ENCODE measurements at regions not wholly inside any gene's neighbourhood (a gene's known extent, or its start where the extent isn't known, plus 50 kb on each side); places are given as distances from the start of the nearest gene placed in this dataset.

DNA sequence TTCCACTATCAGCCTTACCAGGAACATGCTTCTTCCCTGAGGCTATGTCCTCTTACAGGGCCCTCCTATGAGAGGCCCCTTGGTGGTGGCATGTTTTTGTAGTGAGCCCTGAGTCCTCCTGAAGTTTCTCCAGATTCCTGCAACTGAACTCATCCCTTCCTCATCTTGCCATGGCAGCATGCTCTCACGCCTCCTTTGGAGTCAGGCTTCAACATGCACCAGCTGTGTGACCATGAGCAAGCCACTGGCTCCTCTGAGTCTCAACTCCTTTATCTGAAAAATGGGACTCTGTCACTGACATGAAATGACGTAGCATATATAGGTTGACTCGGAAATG is 216.3 kb upstream of the TLE3 start:
- FAIRE-seq: no peak
- no peak for DNase-seq (ENCODE audit: low spot score)

GRCh38 chr15:70313099-70314017 is 215.6 kb upstream of the TLE3 start:
- peak; percentile 75 for FAIRE-seq
- DNase-seq (ENCODE audit: low spot score): no peak

GRCh38 chr15:70311821-70312220 is 214.1 kb upstream of the TLE3 start:
- no peak for FAIRE-seq
- no peak for DNase-seq (ENCODE audit: low spot score)

DNA sequence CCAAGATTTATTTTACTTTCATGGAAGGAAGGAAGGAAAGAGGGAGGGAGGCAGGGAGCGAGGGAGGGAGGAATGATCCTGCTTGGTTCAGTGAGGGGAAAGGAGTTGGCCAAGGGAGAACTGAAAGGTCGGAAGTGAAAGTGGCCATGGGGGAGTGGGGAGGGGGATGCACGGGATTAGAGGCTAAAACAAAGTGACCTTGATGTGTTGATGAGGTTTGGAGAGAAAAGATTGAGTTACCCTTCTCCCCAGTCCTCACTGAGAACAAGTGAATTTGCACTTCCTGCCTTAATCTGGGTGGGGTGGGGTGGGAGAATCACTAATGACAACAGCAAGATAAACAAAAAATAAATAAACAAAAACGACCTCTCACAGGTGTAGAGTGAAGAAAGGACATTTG is 212.0 kb upstream of the TLE3 start:
- FAIRE-seq: no peak
- DNase-seq (ENCODE audit: low spot score): no peak

- no peak for DNase-seq (ENCODE audit: low spot score)
- no peak for FAIRE-seq
These were observed 211.2 kb upstream of the TLE3 start for GRCh38 chr15:70308735-70309434.

DNA sequence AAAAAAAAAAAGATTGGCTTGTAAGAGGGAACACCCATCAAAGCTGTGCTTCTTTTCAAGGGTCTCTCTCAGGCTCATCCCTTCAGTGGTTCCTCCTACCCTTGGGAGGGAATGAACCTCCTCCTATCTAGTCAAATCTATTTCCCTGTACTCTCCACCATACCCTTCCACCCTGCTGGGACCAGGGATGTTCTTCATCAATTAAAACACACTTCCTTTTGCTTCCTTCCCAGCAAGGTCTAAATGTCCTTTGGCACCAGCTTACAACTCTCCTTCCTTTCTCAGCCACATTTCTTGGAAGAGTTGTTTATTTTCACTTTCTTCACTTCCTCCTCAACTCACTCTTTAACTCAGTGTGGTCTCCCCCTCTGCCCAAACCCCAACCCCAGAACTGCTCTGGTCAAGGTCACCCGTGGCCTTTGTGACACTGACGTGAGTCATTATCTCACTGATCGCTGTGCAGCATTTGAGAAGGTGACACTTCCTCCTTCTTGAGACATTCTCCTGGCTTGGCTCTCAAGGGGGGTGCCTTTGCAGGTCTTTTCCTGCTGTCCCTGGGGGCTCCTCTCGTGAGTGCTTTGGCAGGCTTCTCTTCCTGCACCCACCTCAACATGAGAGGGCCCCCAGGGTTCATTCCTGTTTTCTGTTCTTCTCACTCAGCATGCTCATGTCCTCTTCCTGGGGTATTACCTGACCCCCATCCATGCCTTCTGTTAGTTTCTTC is 210.5 kb upstream of the TLE3 start:
- no peak for FAIRE-seq
- DNase-seq (ENCODE audit: low spot score): no peak

- FAIRE-seq (no peak), DNase-seq (ENCODE audit: low spot score) (no peak)
These were observed 208.9 kb upstream of the TLE3 start for GRCh38 chr15:70306582-70306981.

DNA sequence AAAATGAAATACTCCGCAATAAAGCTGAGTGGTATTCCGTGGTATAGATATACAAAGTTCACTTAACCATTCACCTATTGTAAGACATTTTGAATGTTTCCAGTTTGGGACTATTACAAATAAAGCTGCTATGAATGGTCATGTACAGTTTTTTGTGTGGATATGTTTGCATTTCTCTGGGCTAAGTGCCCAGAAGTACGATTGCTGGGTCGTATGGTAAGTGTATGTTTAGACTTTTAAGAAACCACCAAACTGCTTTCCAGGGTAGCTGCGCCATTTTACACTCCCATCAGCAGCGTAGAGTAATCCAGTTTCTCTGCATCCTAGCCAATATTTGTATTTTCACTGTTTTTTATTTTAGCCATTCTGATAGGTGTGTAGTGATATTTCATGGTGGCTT is 208.4 kb upstream of the TLE3 start:
- no peak for FAIRE-seq
- no peak for DNase-seq (ENCODE audit: low spot score)

DNA sequence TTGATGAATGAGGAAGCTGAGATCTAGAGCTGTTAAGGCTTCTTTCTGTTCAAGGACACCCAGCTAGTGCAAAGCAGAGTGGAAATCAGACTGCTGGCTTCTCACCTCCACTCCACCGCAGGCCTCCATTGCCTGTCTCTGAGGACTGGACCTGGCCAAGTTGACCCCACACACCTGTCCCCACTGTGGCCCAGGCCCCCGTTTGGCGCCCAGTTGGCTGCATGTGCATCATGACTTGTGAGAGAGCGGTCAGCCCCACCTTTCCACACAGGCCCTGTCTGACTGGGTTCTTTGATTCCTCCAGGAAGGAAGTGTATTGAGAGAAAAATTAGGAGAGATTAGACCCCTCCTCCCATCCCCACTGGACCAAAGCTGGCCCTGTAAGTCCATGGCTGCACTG is 206.3 kb upstream of the TLE3 start:
- DNase-seq (ENCODE audit: low spot score): no peak
- FAIRE-seq: no peak

- FAIRE-seq: no peak
- DNase-seq (ENCODE audit: low spot score): no peak
These were observed 204.6 kb upstream of the TLE3 start for GRCh38 chr15:70302360-70302759.

DNA sequence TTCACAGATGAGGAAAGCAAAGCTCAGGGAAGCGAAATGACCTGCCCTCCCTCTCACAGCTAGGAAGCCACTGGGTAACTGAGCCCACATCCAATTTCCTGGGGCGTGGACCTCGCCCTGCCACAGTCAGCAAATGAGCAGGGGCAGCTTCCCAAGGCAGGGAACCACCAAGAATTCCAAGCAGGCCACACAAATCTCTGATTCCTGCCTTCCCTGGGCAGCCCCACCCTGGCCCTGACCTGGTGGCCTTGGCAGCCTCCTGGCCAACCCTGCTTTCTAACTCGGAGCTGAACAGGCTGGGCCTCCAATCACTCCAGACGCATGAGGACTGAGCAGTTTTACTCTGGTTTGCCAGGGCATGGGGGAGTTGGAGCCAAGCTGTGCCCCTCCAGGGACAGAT is 203.7 kb upstream of the TLE3 start:
- no peak for DNase-seq (ENCODE audit: low spot score)
- FAIRE-seq: no peak

DNA sequence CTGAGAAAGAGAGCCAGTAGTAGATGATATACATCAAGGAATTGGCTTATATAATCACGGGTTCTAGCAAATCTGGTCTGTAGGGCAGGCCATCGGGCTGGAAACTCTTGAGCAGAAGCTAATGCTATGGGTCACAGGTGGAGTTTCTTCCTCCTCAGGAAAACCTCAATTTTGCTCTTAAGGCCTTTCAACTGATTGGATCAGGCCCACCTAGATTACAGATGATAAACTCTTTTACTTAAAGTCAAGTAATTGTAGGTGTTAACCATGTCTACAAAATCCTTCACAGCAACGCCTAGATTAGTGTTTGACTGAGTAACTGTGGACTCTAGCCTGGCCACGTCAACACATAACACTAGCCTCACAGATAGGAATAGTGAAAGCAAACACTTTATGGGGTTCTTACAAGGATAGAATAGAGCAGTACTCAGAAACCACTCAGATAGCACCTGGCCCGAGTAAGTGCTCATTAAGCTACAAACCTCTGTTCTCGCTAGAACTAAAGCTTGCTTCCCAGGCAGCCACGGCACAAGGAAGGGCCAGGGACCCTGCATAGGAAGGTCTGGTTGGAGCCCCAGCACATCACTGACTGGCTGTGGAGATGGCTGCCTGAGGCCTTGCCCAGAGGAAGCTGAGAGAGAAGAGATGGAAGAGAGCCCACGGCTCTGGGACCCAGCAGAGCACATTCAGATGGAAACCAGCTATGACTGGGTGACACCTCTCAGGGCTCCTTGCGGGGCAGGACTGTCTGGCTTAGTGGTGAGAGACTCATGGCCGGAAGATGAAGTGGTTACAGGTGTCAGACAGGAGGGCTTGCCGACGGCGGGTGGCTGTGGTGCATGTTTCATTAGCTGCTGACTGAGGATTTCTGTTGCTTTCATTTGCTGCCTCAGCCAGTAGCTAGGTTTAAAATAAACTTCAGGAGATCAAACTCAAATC is 202.5 kb upstream of the TLE3 start:
- FAIRE-seq (no peak), DNase-seq (ENCODE audit: low spot score) (no peak)

DNA sequence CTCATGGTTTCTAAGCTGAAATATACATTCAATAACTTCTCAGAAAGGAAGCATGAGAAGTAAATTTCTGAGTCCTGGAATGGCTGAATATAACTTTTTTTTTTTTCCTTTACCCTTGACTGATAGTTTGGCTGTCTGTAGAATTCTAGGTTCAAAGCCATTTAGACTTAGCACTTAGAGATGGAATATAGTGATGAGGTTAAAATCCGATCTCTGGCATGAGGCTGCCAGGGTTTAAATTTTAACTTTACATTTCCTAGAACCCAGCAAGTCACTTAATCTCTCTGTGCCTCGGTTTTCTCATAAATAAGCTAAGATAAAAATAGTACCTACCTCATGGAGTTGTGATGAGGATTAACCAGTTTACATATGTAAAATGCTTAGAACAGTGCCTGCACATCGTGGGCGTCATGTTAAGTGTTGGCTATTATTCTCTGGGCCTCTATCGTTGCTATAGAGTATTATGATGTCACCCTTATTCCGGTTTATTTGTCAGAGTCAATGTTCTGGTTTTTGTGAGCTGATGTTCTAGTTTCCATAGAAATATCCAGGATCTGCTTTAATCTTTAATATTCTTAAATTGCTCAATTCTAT is 199.8 kb upstream of the TLE3 start:
- FAIRE-seq: no peak
- no peak for DNase-seq (ENCODE audit: low spot score)

GRCh38 chr15:70294731-70295305 is 197.1 kb upstream of the TLE3 start:
- no peak for FAIRE-seq
- no peak for DNase-seq (ENCODE audit: low spot score)

DNA sequence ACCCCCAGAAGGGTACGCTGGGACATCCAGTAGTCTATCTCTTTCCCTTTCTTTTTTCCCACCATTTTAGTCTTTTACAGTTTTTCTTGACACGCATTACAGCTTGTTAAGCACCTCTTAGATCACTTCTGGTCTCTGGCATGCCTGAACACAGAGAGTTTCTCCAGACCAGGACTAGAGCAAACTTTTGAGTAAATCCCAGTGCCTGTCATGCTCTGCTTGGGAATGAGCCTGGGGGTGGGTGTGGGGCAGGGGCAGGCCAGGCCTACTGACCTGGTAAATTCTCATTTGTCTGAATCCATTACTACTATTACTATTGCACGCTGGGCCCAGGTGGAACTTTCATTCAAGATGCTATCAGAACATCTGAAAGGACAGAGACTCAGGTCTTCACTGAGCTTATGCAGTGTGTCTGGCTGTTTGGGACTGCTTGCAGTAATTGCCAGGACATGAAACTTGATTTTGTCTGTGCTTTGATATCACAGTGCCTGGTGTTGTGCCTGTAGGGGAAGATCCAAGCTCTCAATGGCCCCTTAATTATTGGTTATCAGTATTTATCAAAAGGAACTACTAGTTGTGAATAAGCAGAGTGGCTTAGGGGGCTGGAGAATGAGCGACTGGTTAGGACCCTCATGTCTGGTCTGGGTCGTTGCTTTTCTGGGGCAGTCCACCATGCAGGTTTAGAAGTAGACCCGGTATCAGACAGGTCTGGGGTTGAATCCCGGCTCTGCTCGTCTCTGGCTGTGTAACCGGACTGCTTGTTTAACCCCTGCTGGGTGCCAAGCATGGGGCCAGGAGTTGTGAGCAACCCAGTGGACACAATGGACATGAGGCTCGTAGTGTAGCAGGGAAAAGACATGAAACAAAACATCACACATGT is 196.1 kb upstream of the TLE3 start:
- FAIRE-seq: peak; percentile 53
- no peak for DNase-seq (ENCODE audit: low spot score)

DNA sequence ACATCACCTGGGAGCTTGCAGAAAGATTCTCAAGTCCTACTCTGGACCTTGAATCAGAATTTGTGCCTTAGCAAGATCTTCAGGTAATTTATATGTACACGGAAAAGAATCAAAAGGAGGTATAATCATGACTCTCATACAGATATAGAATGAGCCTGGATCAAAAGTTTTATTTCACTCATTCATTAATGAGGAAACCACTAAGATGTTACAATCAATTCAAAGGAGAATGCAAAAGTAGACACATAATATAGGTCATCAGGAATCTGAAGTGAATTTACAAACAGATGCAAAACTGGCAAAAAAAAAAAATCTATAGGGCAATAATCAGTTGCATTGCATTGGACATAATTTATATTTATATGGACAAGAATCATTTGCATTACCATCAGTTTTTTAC is 195.4 kb upstream of the TLE3 start:
- DNase-seq (ENCODE audit: low spot score) (no peak), FAIRE-seq (no peak)

DNA sequence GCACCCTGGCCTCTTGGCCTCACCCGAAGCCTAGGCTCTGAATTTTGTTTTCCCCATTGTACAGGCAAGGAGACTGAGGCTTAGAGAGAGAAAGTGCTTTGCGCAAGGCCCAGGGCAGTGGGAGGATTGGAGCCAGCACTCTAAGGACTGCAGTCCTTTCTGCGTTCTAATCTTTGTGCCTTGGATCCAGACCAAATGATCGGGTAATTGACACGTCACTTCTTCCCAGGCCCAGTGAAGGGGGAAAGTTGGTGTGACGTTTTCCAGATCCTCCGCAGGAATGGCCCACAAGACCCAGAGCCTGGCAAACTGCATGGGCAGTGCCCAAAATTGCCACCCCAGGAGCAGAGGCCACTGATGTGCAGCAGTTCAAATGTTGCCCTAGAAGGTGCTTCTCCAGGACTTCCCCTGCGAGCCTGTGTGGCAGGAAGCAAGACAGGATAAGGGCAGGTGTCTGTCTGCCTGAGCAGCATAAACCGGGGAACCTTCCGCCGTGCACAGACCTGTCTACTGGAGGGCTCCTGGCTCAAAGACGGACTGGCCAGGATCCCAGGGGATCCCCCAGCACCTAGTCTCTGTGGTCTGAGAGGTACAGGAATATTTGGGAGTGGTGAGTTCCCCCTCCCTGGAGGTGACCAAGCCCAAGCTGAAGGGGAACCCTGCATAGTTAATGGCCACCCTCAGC is 194.5 kb upstream of the TLE3 start:
- no peak for FAIRE-seq
- no peak for DNase-seq (ENCODE audit: low spot score)

DNA sequence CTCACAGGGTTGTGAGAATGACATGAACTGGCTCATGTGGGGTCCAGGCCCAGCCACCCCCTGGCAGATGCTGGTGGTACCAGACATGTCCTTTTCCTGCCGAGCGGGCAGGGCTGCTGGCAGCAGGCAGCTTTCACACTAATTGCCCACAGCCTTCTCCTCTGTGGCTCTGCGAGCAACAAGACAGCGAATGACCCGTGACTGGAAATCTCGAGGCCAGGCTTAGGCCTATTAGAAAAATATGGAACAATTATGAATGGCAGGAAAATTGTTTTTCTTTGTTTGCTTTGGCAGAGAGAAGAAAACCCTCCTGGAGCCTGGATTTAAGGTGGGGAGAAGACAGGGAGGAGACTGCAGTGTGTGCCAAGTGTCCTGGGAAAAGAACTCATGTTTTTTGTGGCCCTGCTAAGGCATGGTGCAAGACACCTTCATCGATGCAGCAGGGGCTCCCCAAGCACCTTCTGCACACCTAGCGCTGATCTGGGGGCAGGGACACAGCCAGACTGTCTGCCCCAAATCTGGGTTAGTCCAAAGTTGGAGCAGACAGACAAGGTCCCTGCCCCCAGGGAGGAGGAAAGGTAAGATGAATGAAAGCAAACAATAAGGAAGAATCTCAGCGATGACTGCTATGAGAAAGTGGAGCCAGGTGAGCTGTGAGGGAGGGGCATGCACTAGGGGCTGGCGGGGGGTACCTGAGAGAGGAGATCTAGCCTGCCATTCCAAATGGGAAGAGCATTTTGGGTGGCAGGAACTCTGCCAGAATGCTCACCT is 193.8 kb upstream of the TLE3 start:
- FAIRE-seq (no peak), DNase-seq (ENCODE audit: low spot score) (no peak)
